Endothelial cell of umbilical vein (primary cell): ENCODE measurements at regions not wholly inside any gene's neighbourhood (a gene's known extent, or its start where the extent isn't known, plus 50 kb on each side); places are given as distances from the start of the nearest gene placed in this dataset.

ENCODE experiments used
- EZH2 ChIP-seq: IDR thresholded peaks from 2 replicates; pipeline ENCODE4 v1.6.1; 2012; ENCODE audit warnings: borderline replicate concordance, low read depth, mild to moderate bottlenecking, moderate library complexity, low read length, inconsistent platforms; ENCODE audit not compliant: severe bottlenecking
- FOS ChIP-seq: IDR thresholded peaks from 2 replicates; pipeline ENCODE4 v1.6.1; 2011; ENCODE audit warnings: mild to moderate bottlenecking, low read length, moderate library complexity, borderline replicate concordance; ENCODE audit not compliant: insufficient read depth
- GATA2 ChIP-seq: IDR thresholded peaks from 2 replicates; pipeline ENCODE4 v1.7.0; 2011; ENCODE audit warnings: low read depth, mild to moderate bottlenecking, moderate library complexity, mixed read lengths, low read length; ENCODE audit not compliant: insufficient read length, insufficient read depth
- JUN ChIP-seq: IDR thresholded peaks from 2 replicates; pipeline ENCODE4 v1.6.1; 2011; ENCODE audit warnings: borderline replicate concordance, low read depth; ENCODE audit not compliant: insufficient read length, insufficient read depth
- MAX ChIP-seq: IDR thresholded peaks from 2 replicates; pipeline ENCODE4 v1.6.1; 2011; ENCODE audit not compliant: insufficient read depth, insufficient read length
- MYC ChIP-seq: IDR thresholded peaks from one replicate; pipeline ENCODE4 v1.6.1; 2011; ENCODE audit warnings: mild to moderate bottlenecking, low read depth, low read length
- POLR2A ChIP-seq: IDR thresholded peaks from 2 replicates; pipeline ENCODE4 v1.6.1; 2012; ENCODE audit warnings: low read depth, mild to moderate bottlenecking, control low read depth, low read length
- POLR2AphosphoS5 ChIP-seq: IDR thresholded peaks from 2 replicates; pipeline ENCODE4 v1.6.1; 2012; ENCODE audit warnings: low read depth, mild to moderate bottlenecking, control low read depth, low read length, moderate library complexity; ENCODE audit not compliant: insufficient read depth
- TF ChIP-seq, protein P1 (sequence below), 2 donors: IDR thresholded peaks; 1 replicate in 1 of 2; 2 replicates in 1 of 2; pipeline ENCODE4 v1.5.1; 2011; ENCODE audit warnings: low read length in 2 of 2, mild to moderate bottlenecking in 2 of 2, moderate library complexity in 2 of 2, control low read depth in 1 of 2, inconsistent platforms in 1 of 2, low read depth in 1 of 2; ENCODE audit not compliant: insufficient read depth in 1 of 2; ENCODE audit errors: extremely low read depth in 1 of 2

DNA sequence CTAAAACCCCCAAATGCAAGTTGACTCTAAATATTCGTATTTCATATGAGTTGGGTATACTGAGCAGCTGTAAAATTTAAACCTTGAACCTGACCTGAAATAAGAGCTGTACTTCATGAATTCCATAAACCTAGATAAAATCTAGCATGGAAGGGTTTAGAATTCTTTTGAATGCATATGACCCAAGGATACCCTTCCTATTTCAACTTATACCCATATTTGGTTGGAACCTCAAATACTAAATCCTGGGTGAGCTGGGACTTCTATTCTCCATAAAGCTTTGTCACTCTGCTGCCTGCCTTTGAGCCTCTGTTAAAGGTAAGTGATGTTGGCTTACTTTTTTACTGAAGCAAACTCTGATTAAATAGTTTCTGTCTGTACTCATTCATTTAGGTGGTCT is 994.6 kb downstream of the SUCLG1 start:
- TF ChIP-seq POLR2AphosphoS5 (no peak), EZH2 (no peak), JUN (no peak), GATA2 (no peak), POLR2A (no peak), MAX (no peak), MYC (no peak), FOS (no peak)
- TF ChIP-seq, protein P1, sequence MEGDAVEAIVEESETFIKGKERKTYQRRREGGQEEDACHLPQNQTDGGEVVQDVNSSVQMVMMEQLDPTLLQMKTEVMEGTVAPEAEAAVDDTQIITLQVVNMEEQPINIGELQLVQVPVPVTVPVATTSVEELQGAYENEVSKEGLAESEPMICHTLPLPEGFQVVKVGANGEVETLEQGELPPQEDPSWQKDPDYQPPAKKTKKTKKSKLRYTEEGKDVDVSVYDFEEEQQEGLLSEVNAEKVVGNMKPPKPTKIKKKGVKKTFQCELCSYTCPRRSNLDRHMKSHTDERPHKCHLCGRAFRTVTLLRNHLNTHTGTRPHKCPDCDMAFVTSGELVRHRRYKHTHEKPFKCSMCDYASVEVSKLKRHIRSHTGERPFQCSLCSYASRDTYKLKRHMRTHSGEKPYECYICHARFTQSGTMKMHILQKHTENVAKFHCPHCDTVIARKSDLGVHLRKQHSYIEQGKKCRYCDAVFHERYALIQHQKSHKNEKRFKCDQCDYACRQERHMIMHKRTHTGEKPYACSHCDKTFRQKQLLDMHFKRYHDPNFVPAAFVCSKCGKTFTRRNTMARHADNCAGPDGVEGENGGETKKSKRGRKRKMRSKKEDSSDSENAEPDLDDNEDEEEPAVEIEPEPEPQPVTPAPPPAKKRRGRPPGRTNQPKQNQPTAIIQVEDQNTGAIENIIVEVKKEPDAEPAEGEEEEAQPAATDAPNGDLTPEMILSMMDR (IDR thresholded peaks at IDR 0.05; ENCODE audit: extremely low read depth in 1 of 2, insufficient read depth in 1 of 2, low read depth in 1 of 2, low read length in 2 of 2), result no peak
